ENCODE measurements at regions not wholly inside any gene's neighbourhood (a gene's known extent, or its start where the extent isn't known, plus 50 kb on each side); places are given as distances from the start of the nearest gene placed in this dataset.

DNA sequence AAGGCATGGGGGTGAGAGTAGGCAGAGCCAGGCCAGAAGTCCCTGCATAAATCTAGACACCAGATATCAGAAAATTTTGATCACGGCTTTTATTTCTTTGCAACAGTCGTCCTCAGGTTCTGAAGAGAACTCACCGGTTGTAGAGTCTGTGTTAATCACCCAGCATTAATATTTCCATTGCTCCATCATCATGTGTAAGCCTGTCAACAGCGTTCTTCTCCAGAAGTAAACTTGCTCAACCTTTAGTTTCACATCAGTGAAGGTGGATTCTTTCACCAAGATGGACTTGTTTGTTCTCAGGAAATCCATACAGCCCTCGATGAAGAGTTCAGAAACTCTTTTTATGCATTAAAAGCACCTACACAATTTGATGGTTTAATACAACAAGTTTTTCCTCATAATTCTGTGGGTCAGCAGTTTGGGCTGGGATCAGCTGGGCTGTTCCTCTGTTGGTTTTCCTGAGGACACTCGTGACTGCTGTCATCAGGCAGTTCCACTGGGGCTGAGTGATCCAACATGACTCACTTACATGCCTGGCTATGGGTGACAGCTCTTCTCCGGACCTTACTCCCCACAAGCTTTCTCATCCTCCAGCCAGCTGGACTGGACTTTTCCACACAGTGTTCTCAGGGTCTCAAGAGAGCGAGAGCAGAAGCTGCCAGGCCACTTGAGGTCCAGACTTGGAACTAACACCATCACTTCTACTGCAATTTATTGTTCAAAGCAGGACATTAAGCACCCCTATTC lies 303.4 kb downstream of the ZNF621 start:
- TF ChIP-seq, protein P1, sequence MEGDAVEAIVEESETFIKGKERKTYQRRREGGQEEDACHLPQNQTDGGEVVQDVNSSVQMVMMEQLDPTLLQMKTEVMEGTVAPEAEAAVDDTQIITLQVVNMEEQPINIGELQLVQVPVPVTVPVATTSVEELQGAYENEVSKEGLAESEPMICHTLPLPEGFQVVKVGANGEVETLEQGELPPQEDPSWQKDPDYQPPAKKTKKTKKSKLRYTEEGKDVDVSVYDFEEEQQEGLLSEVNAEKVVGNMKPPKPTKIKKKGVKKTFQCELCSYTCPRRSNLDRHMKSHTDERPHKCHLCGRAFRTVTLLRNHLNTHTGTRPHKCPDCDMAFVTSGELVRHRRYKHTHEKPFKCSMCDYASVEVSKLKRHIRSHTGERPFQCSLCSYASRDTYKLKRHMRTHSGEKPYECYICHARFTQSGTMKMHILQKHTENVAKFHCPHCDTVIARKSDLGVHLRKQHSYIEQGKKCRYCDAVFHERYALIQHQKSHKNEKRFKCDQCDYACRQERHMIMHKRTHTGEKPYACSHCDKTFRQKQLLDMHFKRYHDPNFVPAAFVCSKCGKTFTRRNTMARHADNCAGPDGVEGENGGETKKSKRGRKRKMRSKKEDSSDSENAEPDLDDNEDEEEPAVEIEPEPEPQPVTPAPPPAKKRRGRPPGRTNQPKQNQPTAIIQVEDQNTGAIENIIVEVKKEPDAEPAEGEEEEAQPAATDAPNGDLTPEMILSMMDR (IDR thresholded peaks at IDR 0.05), result no peak
- TF ChIP-seq POLR2AphosphoS5 (IDR thresholded peaks at IDR 0.05), result peak in 1 of 2 donors; percentile 32
